ENCODE measurements at regions not wholly inside any gene's neighbourhood (a gene's known extent, or its start where the extent isn't known, plus 50 kb on each side); places are given as distances from the start of the nearest gene placed in this dataset.

- TF ChIP-seq CTCF (IDR thresholded peaks at IDR 0.05; ENCODE audit: extremely low read depth in 1 of 2, insufficient read depth in 1 of 2, low read depth in 1 of 2, low read length in 2 of 2) (no peak), FOS (IDR thresholded peaks at IDR 0.05; ENCODE audit: borderline replicate concordance, insufficient read depth, low read length) (no peak), POLR2A (IDR thresholded peaks at IDR 0.05; ENCODE audit: low read depth, low read length) (no peak), GATA2 (IDR thresholded peaks at IDR 0.05; ENCODE audit: insufficient read depth, insufficient read length, low read depth, low read length) (no peak)
Measured at GRCh38 chr16:86038926-86039310, 140.0 kb downstream of the IRF8 start.

All from endothelial cell of umbilical vein (primary cell).